Ovary (tissue), 7 donors: ENCODE measurements at regions not wholly inside any gene's neighbourhood (a gene's known extent, or its start where the extent isn't known, plus 50 kb on each side); places are given as distances from the start of the nearest gene placed in this dataset.

Source experiments
- DNase-seq, 5 donors: peaks; one replicate each; pipeline ENCODE4 v3.0.0-alpha.2; 2019 to 2020
- H3K27ac ChIP-seq, 2 donors: fragments of 200-600 bp; one replicate each; pipeline versions ENCODE4 v1.5.1 to v1.8.0; 2019 to 2022
- H3K27me3 ChIP-seq: fragments of 200-600 bp; one replicate; pipeline ENCODE4 v1.8.0; 2022
- H3K36me3 ChIP-seq: fragments of 200-600 bp; sonication (generic); one replicate; pipeline ENCODE4 v1.5.1; 2019
- H3K4me1 ChIP-seq: one replicate; pipeline ENCODE4 v1.8.1; 2013; ENCODE audit warnings: mild to moderate bottlenecking, moderate library complexity; ENCODE audit not compliant: insufficient read depth
- H3K4me3 ChIP-seq: fragments of 200-600 bp; sonication (generic); one replicate; pipeline ENCODE4 v1.5.1; 2017
- H3K9me3 ChIP-seq, 2 donors: fragments of 200-600 bp in 1 of 2; sonication (generic) in 1 of 2; one replicate each; pipeline versions ENCODE4 v1.5.1 to v1.8.1; 2013 to 2019; ENCODE audit warnings: mild to moderate bottlenecking in 1 of 2, moderate library complexity in 1 of 2
- CTCF ChIP-seq, 3 donors: fragments of 450-650 bp in 2 of 3; fragments of 200-600 bp in 1 of 3; IDR thresholded peaks; one replicate each; pipeline versions ENCODE4 v1.5.1 to v1.8.0; 2016 to 2022; ENCODE audit warnings: antibody characterized with exemption in 3 of 3, mild to moderate bottlenecking in 1 of 3
- EP300 ChIP-seq: sonication (generic); formaldehyde crosslinking; IDR thresholded peaks from one replicate; pipeline ENCODE4 v1.6.1; 2017; ENCODE audit warnings: antibody characterized with exemption
- POLR2A ChIP-seq: fragments of 450-650 bp; IDR thresholded peaks from one replicate; pipeline ENCODE4 v1.6.1; 2017; ENCODE audit warnings: antibody characterized with exemption, mild to moderate bottlenecking, moderate library complexity
- WGBS, 3 donors: extraction: QIAGEN DNeasy Blood & Tissue Kit in 1 of 3; methylation state at CpG; one replicate each; pipeline versions ENCODE4 v1.1.5 to v1.1.7; 2013 to 2017; 5-methylcytosine and 5-hydroxymethylcytosine counted together
- intact Hi-C, 4 donors: fragments of 100-400 bp; cut with DNase I; formaldehyde crosslinking; loops; one replicate each; pipeline versions ENCODE4 v1.11.0 to v1.15.1; 2022 to 2023
- donor health status: DM: no; HTN: no; CAD: no; lungs with moderate emphysema.
- donor health status: DM: no; HTN: no; CAD: no.
- donor health status: Bipolar disorder and iron deficiency.
- donor health status: DM: no; HTN: no; CAD: no.
- donor health status: DM: yes; HTN: yes; CAD: no.

- H3K9me3 ChIP-seq = no peaks in the 10 kb centered on the region
- TF ChIP-seq CTCF (IDR thresholded peaks at IDR 0.05) (no peak), EP300 (no peak), POLR2A (no peak)
- no peak overlapping the region for H3K27ac ChIP-seq
- intact Hi-C loops = no loop called here
- H3K27me3 ChIP-seq = no peaks in the 10 kb centered on the region
- H3K36me3 ChIP-seq = no peaks in the 10 kb centered on the region
- no peaks in the 10 kb centered on the region for H3K4me1 ChIP-seq
- no peak for DNase-seq
- 86 to 93% (median 87%) methylated on average over 4 of the region's 4 CpGs for WGBS, 3 donors
- no peak overlapping the region for H3K4me3 ChIP-seq
Observed at GRCh38 chr4:23234716-23235115, 542.0 kb downstream of the GBA3 start.

- Histone ChIP-seq H3K36me3 (no peaks in the 10 kb centered on the region), H3K4me3 (no peak overlapping the region), H3K27me3 (no peaks in the 10 kb centered on the region), H3K27ac (no peak overlapping the region), H3K4me1 (no peaks in the 10 kb centered on the region), H3K9me3 (no peaks in the 10 kb centered on the region)
- intact Hi-C loops = no loop called here
- 48 to 51% (median 50%) methylated on average over 2 of the region's 2 CpGs for WGBS, 3 donors
- no peak for TF ChIP-seq POLR2A
- TF ChIP-seq EP300 = no peak
- TF ChIP-seq CTCF (IDR thresholded peaks at IDR 0.05) = no peak
- DNase-seq = no peak
Observed at GRCh38 chr4:23234018-23234417, 541.3 kb downstream of the GBA3 start.

- Histone ChIP-seq H3K27me3 (no peaks in the 10 kb centered on the region), H3K9me3 (no peaks in the 10 kb centered on the region), H3K4me3 (no peak overlapping the region), H3K36me3 (no peaks in the 10 kb centered on the region), H3K4me1 (no peaks in the 10 kb centered on the region), H3K27ac (no peak overlapping the region)
- no peak for TF ChIP-seq CTCF (IDR thresholded peaks at IDR 0.05)
- TF ChIP-seq EP300 = no peak
- TF ChIP-seq POLR2A = no peak
- intact Hi-C loops = no loop called here
- 84 to 90% (median 89%) methylated on average over 1 of the region's 1 CpG for WGBS, 3 donors
- DNase-seq = no peak
Observed at GRCh38 chr4:23233596-23233995, 540.9 kb downstream of the GBA3 start.

- Histone ChIP-seq H3K4me3 (no peak overlapping the region), H3K36me3 (no peaks in the 10 kb centered on the region), H3K27me3 (no peaks in the 10 kb centered on the region), H3K4me1 (no peaks in the 10 kb centered on the region), H3K27ac (no peak overlapping the region), H3K9me3 (no peaks in the 10 kb centered on the region)
- intact Hi-C loops = no loop called here
- no peak for TF ChIP-seq POLR2A
- no peak for TF ChIP-seq EP300
- TF ChIP-seq CTCF (IDR thresholded peaks at IDR 0.05) = no peak
- 86 to 89% (median 88%) methylated on average over 2 of the region's 2 CpGs for WGBS, 3 donors
- DNase-seq = no peak
Observed at GRCh38 chr4:23232987-23233386, 540.2 kb downstream of the GBA3 start.

GRCh38 chr4:23225564-23225963 is 532.8 kb downstream of the GBA3 start:
- Histone ChIP-seq H3K4me3 (no peak overlapping the region), H3K36me3 (no peaks in the 10 kb centered on the region), H3K27ac (no peak overlapping the region), H3K27me3 (no peaks in the 10 kb centered on the region), H3K4me1 (no peaks in the 10 kb centered on the region), H3K9me3 (no peaks in the 10 kb centered on the region)
- TF ChIP-seq EP300 (no peak), CTCF (IDR thresholded peaks at IDR 0.05) (no peak), POLR2A (no peak)
- intact Hi-C loops = no loop called here
- DNase-seq = no peak
- whole genome bisulfite sequencing, 3 donors = 23 to 48% (median 35%) methylated on average over 1 of the region's 1 CpG
